ENCODE measurements at regions not wholly inside any gene's neighbourhood (a gene's known extent, or its start where the extent isn't known, plus 50 kb on each side); places are given as distances from the start of the nearest gene placed in this dataset.

DNA sequence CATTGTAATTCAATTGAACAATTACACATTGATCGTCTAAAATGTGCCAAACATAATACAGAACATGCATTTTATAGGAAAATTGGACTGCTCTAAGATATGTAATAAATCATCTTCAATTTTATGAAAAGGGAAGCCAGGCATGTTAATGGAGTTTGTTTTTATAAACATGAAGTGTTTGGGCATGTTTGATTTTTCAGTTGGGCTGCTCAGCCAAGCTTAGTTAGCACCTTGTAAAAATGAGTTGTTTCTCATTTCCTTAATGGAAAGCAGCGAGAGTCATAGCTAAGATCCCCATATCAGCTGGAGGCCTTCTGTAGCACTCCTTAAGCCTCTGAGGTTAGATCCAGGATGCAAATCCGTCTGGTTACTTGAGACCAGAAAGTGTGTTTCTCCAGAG lies 422.3 kb downstream of the SPRY2 start:
- H3K4me3 Mint-ChIP-seq: no peak overlapping the region
- Histone ChIP-seq H3K23me2 (ENCODE audit: insufficient read length, low read depth, low read length, poor library complexity, severe bottlenecking) (no peaks in the 10 kb centered on the region), H3K23ac (ENCODE audit: insufficient read length, low read depth, low read length) (no peak overlapping the region), H2BK120ac (ENCODE audit: low read depth, low read length, poor library complexity, severe bottlenecking) (no peak overlapping the region), H2BK15ac (ENCODE audit: low read depth, low read length) (no peak overlapping the region), H3K4me2 (ENCODE audit: insufficient read depth, insufficient read length, low read length) (no peak overlapping the region), H2AK5ac (ENCODE audit: insufficient read length, low read length) (no peak overlapping the region), H3K79me2 (ENCODE audit: insufficient read depth, low read length) (no peaks in the 10 kb centered on the region), H3T11ph (ENCODE audit: low read length) (no peak overlapping the region), H3K79me1 (ENCODE audit: insufficient read depth, low read depth, low read length, poor library complexity, severe bottlenecking) (no peaks in the 10 kb centered on the region), H3K9me3 (ENCODE audit: control insufficient read depth, low read depth, low read length) (no peaks in the 10 kb centered on the region), H3K9ac (ENCODE audit: extremely low read depth, insufficient read length, low read length) (no peak overlapping the region), H4K20me1 (ENCODE audit: control insufficient read depth, insufficient read depth, insufficient read length) (no peaks in the 10 kb centered on the region), H2BK5ac (ENCODE audit: insufficient read length, low read length) (no peak overlapping the region), H2AFZ (ENCODE audit: low read length) (no peak overlapping the region), H2BK20ac (ENCODE audit: low read depth, low read length, poor library complexity, severe bottlenecking) (no peak overlapping the region), H2BK12ac (ENCODE audit: insufficient read length, low read depth, low read length) (no peak overlapping the region), H4K91ac (ENCODE audit: insufficient read length, low read depth, low read length) (no peak overlapping the region), H3K4ac (ENCODE audit: low read depth, low read length) (no peak overlapping the region), H3K56ac (ENCODE audit: insufficient read length, low read depth, low read length) (no peak overlapping the region), H4K5ac (ENCODE audit: insufficient read length, low read depth, low read length) (no peak overlapping the region), H3K4me1 (ENCODE audit: insufficient read depth, low read length) (no peaks in the 10 kb centered on the region), H4K8ac (replicated peaks; ENCODE audit: insufficient read length, low read depth, low read length) (no peak overlapping the region), H3K27me3 (ENCODE audit: insufficient read depth, low read length) (no peaks in the 10 kb centered on the region), H3K14ac (ENCODE audit: insufficient read depth, low read length) (no peak overlapping the region), H3K18ac (ENCODE audit: insufficient read length, low read depth, low read length) (no peak overlapping the region), H3K27ac (ENCODE audit: insufficient read length, low read depth, low read length) (no peak overlapping the region)
- WGBS (ENCODE audit: extremely low coverage, insufficient read length, low lambda C conversion rate): no CpG with 5 or more reads among the region's 3 CpGs
- no peak overlapping the region for H3K27ac Mint-ChIP-seq
- H3K9me3 Mint-ChIP-seq: peaks cover 16 to 27% of the 10 kb centered on the region in 2 experiments; a peak in 4 of 5 replicates
- H3K36me3 Mint-ChIP-seq (ENCODE audit: insufficient read depth in 1 of 3, low read depth in 3 of 3): peaks cover 5 to 12% (median 12%) of the 10 kb centered on the region in 3 experiments; a peak in 5 of 7 replicates
- H3K27me3 Mint-ChIP-seq (ENCODE audit: low read depth): no peaks in the 10 kb centered on the region
- TF ChIP-seq, protein P1, sequence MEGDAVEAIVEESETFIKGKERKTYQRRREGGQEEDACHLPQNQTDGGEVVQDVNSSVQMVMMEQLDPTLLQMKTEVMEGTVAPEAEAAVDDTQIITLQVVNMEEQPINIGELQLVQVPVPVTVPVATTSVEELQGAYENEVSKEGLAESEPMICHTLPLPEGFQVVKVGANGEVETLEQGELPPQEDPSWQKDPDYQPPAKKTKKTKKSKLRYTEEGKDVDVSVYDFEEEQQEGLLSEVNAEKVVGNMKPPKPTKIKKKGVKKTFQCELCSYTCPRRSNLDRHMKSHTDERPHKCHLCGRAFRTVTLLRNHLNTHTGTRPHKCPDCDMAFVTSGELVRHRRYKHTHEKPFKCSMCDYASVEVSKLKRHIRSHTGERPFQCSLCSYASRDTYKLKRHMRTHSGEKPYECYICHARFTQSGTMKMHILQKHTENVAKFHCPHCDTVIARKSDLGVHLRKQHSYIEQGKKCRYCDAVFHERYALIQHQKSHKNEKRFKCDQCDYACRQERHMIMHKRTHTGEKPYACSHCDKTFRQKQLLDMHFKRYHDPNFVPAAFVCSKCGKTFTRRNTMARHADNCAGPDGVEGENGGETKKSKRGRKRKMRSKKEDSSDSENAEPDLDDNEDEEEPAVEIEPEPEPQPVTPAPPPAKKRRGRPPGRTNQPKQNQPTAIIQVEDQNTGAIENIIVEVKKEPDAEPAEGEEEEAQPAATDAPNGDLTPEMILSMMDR (conservative IDR thresholded peaks at IDR 0.05): no peak
- no peak for DNase-seq
- H3K4me1 Mint-ChIP-seq: peaks cover 7 to 9% of the 10 kb centered on the region in 2 experiments
